ENCODE measurements at regions not wholly inside any gene's neighbourhood (a gene's known extent, or its start where the extent isn't known, plus 50 kb on each side); places are given as distances from the start of the nearest gene placed in this dataset.

DNA sequence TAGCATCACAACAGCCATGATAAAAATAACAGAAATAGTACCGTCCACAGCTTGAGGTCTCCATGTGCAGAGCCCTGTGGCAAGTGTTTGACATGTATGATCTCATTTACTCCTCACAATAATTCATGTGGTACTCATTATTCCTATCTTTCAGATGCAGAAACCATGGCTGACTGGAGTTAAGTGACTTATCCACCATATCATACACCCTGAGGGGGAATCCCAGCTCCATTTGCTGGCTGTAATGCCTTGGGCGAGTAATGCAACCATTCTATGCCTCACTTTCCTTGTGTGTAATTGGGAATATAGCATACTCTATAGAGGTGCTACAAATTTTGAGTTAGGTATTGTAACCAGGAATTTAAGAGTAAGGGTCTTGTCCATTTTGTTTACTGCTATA lies 347.0 kb upstream of the CLINT1 start:
- TF ChIP-seq EZH2 (IDR thresholded peaks at IDR 0.05; ENCODE audit: borderline replicate concordance, low read length) (no peak), CTCF (conservative IDR thresholded peaks at IDR 0.05 in 1 of 2, IDR thresholded peaks at IDR 0.05 in 1 of 2; ENCODE audit: extremely low read depth in 1 of 2, insufficient read depth in 1 of 2, low read depth in 1 of 2, low read length in 2 of 2) (no peak)
